ENCODE measurements at regions not wholly inside any gene's neighbourhood (a gene's known extent, or its start where the extent isn't known, plus 50 kb on each side); places are given as distances from the start of the nearest gene placed in this dataset.

GRCh38 chr4:178395798-178396197 is 953.6 kb upstream of the AGA start:
- TF ChIP-seq, protein P1, sequence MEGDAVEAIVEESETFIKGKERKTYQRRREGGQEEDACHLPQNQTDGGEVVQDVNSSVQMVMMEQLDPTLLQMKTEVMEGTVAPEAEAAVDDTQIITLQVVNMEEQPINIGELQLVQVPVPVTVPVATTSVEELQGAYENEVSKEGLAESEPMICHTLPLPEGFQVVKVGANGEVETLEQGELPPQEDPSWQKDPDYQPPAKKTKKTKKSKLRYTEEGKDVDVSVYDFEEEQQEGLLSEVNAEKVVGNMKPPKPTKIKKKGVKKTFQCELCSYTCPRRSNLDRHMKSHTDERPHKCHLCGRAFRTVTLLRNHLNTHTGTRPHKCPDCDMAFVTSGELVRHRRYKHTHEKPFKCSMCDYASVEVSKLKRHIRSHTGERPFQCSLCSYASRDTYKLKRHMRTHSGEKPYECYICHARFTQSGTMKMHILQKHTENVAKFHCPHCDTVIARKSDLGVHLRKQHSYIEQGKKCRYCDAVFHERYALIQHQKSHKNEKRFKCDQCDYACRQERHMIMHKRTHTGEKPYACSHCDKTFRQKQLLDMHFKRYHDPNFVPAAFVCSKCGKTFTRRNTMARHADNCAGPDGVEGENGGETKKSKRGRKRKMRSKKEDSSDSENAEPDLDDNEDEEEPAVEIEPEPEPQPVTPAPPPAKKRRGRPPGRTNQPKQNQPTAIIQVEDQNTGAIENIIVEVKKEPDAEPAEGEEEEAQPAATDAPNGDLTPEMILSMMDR (conservative IDR thresholded peaks at IDR 0.05), result peak; percentile 35
- TF ChIP-seq ZFX (IDR thresholded peaks at IDR 0.05), result no peak

Data from C4-2B (cell line).